Renal cortex interstitium (tissue), 11 donors: ENCODE measurements at regions not wholly inside any gene's neighbourhood (a gene's known extent, or its start where the extent isn't known, plus 50 kb on each side); places are given as distances from the start of the nearest gene placed in this dataset.

Experiments
- DNase-seq, 11 donors: peaks; one replicate each; pipeline ENCODE4 v3.0.0-alpha.2; 2013; ENCODE audit warnings: low read depth in 9 of 11, low spot score in 4 of 11; ENCODE audit errors: extremely low read depth in 1 of 11

GRCh38 chr1:191585095-191585494 is 573.2 kb upstream of the RGS18 start:
- DNase-seq: no peak

- DNase-seq: no peak
These were observed 569.4 kb upstream of the RGS18 start for GRCh38 chr1:191588905-191589304.

DNA sequence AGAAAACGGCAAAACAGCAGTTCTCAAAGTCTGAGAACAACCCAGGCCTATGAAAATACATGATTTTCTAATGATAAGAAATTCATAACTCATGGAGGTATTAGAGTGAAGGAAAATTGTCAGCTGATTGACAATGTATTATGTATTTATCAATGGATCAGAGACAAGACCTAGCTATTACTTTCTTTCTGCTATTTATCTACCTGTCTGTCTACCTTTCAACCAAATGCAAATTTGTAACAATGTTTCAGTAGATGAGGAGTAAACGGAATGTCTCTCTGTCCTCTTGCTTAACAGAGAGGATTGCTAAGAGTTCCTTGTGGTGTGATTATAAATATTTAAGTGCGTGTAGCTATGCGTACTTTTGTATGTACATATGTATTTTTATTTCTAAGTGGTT is 568.7 kb upstream of the RGS18 start:
- DNase-seq: no peak

GRCh38 chr1:191590578-191590977 is 567.7 kb upstream of the RGS18 start:
- no peak for DNase-seq

GRCh38 chr1:191592039-191592438 is 566.2 kb upstream of the RGS18 start:
- no peak for DNase-seq

DNA sequence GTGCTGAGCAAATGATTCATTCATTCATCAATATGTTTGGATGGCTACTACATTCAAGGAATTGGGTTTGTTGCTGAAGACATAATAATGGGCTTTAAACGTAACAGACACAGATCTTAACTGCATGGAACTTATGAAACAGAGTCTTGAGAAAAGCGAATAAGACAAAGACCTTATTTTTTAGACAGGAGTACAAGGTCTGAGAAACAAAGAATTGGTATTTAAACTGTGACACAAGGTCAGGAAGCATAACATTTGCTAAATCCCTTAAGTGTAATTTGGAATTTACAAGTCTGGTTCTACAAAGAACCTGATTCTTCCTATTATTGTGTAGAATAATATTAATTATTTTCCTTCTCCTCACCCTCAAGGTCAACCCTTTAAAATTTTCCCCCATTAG is 565.4 kb upstream of the RGS18 start:
- DNase-seq: no peak

DNA sequence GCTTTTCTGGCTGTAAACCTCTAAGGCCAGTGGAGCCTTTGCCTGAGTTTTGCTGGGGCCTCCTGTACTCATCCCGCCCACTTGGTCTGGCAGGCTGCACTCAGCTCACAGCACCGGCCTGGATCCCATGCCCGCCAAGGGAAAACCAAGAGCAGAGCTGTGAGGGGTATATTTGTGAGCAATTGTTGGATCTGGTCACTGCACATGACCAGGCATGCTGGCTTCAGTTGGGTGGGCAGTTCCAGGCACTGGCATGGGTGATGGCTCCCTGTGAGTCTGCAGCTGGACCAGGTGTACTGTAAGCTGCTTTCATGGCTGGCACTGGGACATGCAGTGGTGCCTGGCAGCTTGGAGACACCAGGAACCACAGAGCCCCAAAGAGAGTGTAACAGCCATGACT is 563.1 kb upstream of the RGS18 start:
- no peak for DNase-seq

GRCh38 chr1:191608367-191608766 is 549.9 kb upstream of the RGS18 start:
- DNase-seq: no peak

- DNase-seq: no peak
These were observed 549.0 kb upstream of the RGS18 start for GRCh38 chr1:191609305-191609704.

DNA sequence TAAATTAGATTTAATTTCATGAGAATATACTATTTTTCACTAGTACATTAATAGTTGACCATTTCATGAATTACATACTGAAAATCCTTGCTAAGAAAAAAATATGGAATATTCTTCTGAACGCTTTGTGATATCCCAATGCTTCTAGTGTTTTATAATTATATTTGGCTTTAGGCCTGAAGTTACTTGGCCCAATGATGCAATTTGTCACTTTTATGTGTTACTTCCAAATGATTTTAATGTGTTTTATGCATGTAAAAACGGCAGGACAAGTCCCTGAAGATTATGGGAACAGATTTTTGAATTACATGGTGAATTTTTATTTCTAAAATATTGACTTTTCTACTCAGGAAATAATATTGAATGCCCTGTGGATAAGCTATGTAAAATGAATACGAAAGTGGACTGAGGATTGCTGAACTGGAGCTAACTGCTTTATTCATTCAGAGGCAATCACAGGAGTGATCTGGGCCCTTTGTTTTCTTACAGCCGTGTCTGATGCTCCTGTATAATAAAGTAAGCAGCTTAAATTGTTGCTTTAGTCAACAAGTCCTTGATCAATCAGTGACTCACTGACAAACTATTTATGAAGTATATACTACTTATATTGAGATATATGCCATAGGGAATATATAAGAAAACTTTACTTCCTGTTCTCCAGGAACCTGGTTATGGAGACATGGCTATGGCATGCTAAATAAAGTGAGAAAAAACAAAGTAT is 543.0 kb upstream of the RGS18 start:
- DNase-seq: no peak

- DNase-seq: peak in 5 of 11 donors; percentile 6 to 26 (median 15)
These were observed 540.1 kb upstream of the RGS18 start for GRCh38 chr1:191618181-191618580.

- DNase-seq: no peak
These were observed 537.4 kb upstream of the RGS18 start for GRCh38 chr1:191620883-191621282.

DNA sequence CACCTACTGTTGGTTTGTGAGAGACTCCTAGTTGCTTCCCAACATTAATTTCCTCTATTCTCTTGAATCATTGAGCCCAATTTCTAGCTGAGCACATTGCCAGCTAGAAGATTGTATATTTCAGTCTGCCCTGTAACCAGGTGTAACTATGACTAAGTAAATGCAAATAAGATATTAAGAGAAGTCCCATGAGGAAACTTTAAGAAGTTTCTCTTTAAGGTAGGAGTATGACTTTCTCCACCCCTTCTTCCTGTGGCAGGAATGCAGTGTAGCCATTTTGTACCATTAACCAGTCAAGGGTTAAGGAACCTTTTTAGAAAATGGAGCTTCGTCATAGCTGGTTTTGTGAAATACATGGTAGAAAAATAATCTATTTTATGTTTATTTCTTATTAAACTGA is 534.2 kb upstream of the RGS18 start:
- DNase-seq: no peak

GRCh38 chr1:191629836-191630235 is 528.4 kb upstream of the RGS18 start:
- no peak for DNase-seq

DNA sequence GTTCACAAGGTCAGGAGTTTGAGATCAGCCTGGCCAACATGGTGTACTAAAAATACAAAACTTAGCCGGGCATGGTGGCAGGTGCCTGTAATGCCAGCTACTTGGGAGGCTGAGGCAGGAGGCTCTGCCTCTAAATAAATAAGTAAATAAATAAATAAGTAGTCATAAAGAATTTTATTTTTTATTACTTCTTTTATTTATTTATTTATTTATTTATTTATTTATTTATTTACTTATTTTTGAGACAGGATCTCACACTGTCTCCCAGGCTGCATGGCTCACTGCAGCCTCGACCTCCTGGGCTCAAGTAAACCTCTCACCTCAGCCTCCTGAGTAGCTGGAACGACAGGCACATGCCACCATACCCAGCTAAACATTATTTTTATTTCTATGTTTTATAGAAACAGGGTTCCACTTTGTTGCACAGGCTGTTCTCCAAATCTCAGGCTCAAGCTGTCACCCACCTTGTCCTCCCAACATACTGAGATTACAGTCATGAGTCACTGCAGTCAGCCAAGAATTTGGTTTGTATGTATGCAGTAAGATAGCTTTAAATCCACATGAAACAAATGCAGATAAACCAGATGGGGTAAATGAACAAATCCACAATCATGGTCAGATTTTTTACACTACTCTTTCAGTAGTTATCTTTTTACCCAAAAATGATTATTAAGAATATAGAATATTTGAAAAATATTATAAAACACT is 523.3 kb upstream of the RGS18 start:
- DNase-seq: no peak

DNA sequence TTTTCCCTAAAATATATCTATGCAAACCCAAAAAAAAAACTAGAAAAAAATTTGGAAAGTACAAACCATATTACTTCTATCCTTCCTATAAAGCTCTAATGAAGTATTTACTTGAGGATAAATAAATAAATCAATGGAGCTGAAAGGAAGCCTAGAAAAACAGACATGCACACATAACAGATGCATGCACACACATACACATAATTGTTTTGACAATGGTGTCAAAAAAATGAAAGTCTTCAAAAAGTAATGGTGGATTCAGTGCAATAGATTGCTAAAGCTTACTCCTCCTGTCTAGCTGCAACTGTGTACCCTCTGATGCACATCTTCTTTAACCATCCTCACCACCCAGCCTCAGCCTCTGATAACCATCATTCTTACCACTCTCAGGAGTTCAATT is 521.9 kb upstream of the RGS18 start:
- DNase-seq: no peak

DNA sequence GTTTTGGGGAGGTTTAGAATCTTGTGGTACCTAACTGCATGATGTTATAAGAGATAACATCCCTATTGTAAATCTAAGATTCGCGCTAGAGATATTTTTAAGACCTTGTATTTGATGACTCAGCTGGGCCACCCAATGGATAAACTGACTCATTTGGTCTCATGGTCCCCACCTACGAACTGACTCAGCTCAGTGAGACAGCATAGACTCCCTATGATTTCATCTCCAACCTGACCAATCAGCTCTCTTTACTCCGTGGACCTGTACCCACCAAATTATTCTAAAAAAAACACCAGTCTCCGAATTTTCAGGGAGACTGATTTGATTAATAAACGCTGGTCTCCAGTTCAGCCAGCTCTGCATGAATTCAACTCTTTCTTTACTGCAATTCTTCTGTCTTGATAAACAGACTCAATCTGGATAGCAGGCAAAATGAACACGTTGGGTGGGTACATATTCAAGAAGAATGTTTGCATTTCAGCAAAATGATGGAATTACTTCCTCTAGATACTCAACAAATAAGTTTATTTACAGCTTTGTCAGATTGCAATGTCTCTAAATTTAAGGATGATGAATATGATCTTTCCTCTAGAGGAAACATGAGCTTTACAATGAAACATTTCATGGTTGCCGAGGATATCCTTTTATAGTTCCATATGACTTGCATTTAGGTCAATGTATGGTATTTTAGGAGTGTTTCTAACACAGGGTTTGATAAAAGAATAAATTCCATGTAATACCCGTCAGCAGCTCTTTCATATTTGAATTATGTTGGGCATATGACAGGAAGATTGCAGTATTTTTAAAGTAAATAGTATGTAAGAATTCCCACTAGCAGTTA is 516.6 kb upstream of the RGS18 start:
- DNase-seq: no peak

GRCh38 chr1:191643060-191643459 is 515.2 kb upstream of the RGS18 start:
- DNase-seq: no peak

GRCh38 chr1:191648939-191649338 is 509.3 kb upstream of the RGS18 start:
- DNase-seq: no peak

DNA sequence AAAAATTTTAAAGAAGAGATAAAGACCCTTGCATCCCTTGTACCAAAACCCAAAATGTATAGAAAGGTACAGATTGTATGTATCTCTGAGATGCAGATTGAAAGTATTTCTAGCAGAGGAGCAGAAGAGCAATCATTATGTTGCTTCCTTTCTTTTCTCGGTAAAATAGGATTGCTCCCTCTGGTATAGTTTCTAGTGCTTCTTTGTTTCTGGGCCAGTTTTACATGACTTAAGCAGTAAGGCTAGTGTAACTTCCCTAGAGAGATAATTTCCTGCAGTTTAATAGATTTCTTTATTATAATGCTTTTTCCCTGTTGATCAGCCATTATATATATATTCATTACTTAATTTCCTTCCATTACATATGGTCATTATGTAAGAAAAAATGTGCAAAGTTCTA is 496.2 kb upstream of the RGS18 start:
- DNase-seq: no peak
